GM23338 (cell line): ENCODE measurements at regions not wholly inside any gene's neighbourhood (a gene's known extent, or its start where the extent isn't known, plus 50 kb on each side); places are given as distances from the start of the nearest gene placed in this dataset.

Experiments used
- ATAC-seq: fragments of 200-7000 bp; cut with Tn5 transposase; 3 replicates; pipeline ENCODE4 v1.9.1; 2020
- DNase-seq: peaks from one replicate; pipeline ENCODE4 v3.0.0-alpha.2; 2015; ENCODE audit warnings: low spot score
- H2AFZ ChIP-seq: fragments of 200-600 bp; sonication (generic); 2 replicates; pipeline ENCODE4 v1.8.0; 2016; ENCODE audit warnings: antibody characterized with exemption, mild to moderate bottlenecking, moderate library complexity
- H3F3A ChIP-seq: fragments of 200-600 bp; sonication (generic); replicated peaks from 2 replicates; pipeline ENCODE4 v1.8.0; 2017; ENCODE audit warnings: antibody characterized with exemption, mixed run types, low read depth
- H3K27ac ChIP-seq: fragments of 200-600 bp; sonication (generic); 2 replicates; pipeline ENCODE4 v1.6.1; 2016; ENCODE audit warnings: low read depth
- H3K27me3 ChIP-seq: fragments of 200-600 bp; sonication (generic); 2 replicates; pipeline ENCODE4 v1.8.0; 2016; ENCODE audit warnings: mild to moderate bottlenecking, mixed run types, moderate library complexity; ENCODE audit not compliant: insufficient read depth
- H3K36me3 ChIP-seq: fragments of 200-600 bp; sonication (generic); 2 replicates; pipeline ENCODE4 v1.8.0; 2016; ENCODE audit warnings: mild to moderate bottlenecking; ENCODE audit not compliant: insufficient read depth
- H3K4me1 ChIP-seq: fragments of 200-600 bp; sonication (generic); 2 replicates; pipeline ENCODE4 v1.8.0; 2016; ENCODE audit warnings: mild to moderate bottlenecking, moderate library complexity; ENCODE audit not compliant: insufficient read depth
- H3K4me2 ChIP-seq: fragments of 200-600 bp; sonication (generic); 2 replicates; pipeline ENCODE4 v1.7.1; 2017; ENCODE audit warnings: mixed run types
- H3K4me3 ChIP-seq: fragments of 200-600 bp; sonication (generic); 2 replicates; pipeline ENCODE4 v1.6.1; 2016; ENCODE audit warnings: mixed run types
- H3K79me2 ChIP-seq: fragments of 200-600 bp; sonication (generic); replicated peaks from 2 replicates; pipeline ENCODE4 v1.8.0; 2017; ENCODE audit warnings: mild to moderate bottlenecking; ENCODE audit not compliant: insufficient read depth
- H3K9me2 ChIP-seq: fragments of 200-600 bp; sonication (generic); 2 replicates; pipeline ENCODE4 v1.8.0; 2017; ENCODE audit not compliant: insufficient read depth
- H4K20me1 ChIP-seq: fragments of 200-600 bp; sonication (generic); replicated peaks from 2 replicates; pipeline ENCODE4 v1.8.0; 2017; ENCODE audit warnings: mild to moderate bottlenecking; ENCODE audit not compliant: insufficient read depth
- H3K27ac Mint-ChIP-seq: 2 replicates; pipeline ENCODE4 v1.8.0; 2020; ENCODE audit warnings: inconsistent platforms, mild to moderate bottlenecking, moderate library complexity, mixed read lengths
- H3K27me3 Mint-ChIP-seq: 3 replicates; pipeline ENCODE4 v1.8.0; 2022; ENCODE audit warnings: low read depth, mild to moderate bottlenecking, moderate library complexity, mixed read lengths, inconsistent platforms; ENCODE audit not compliant: insufficient read depth, poor library complexity
- H3K36me3 Mint-ChIP-seq: 3 replicates; pipeline ENCODE4 v1.8.0; 2021; ENCODE audit warnings: low read depth, mild to moderate bottlenecking, inconsistent platforms, moderate library complexity, mixed read lengths
- H3K4me1 Mint-ChIP-seq: 3 replicates; pipeline ENCODE4 v1.8.0; 2020; ENCODE audit warnings: mild to moderate bottlenecking, inconsistent platforms, mixed read lengths
- H3K4me3 Mint-ChIP-seq: 3 replicates; pipeline ENCODE4 v1.8.0; 2021; ENCODE audit warnings: moderate library complexity, mild to moderate bottlenecking, inconsistent platforms, mixed read lengths
- H3K9me3 Mint-ChIP-seq: 3 replicates; pipeline ENCODE4 v1.8.0; 2020; ENCODE audit warnings: moderate library complexity, mild to moderate bottlenecking, inconsistent platforms, mixed read lengths
- CREB1 ChIP-seq: fragments of 250-450 bp; sonication (Bioruptor Pico); IDR thresholded peaks from 2 replicates; pipeline ENCODE4 v1.5.0; 2020; ENCODE audit warnings: low read depth, mild to moderate bottlenecking, moderate library complexity
- EZH2 ChIP-seq: fragments of 200-600 bp; sonication (generic); IDR thresholded peaks from one replicate; pipeline ENCODE4 v1.8.0; 2017; ENCODE audit warnings: antibody characterized with exemption, mild to moderate bottlenecking, low read depth; ENCODE audit not compliant: unreplicated experiment
- NANOG ChIP-seq: IDR thresholded peaks from 2 replicates; pipeline ENCODE4 v1.6.1; 2016; ENCODE audit warnings: antibody characterized with exemption, borderline replicate concordance
- POLR2AphosphoS5 ChIP-seq: IDR thresholded peaks from 2 replicates; pipeline ENCODE4 v1.6.1; 2016; ENCODE audit warnings: antibody characterized with exemption, low read depth
- STAT1 ChIP-seq: IDR thresholded peaks from one replicate; pipeline ENCODE4 v1.6.1; 2016; ENCODE audit warnings: antibody characterized with exemption; ENCODE audit not compliant: unreplicated experiment
- ZNF114 ChIP-seq: fragments of 250-450 bp; sonication (Bioruptor Pico); IDR thresholded peaks from 2 replicates; pipeline ENCODE4 v1.5.0; 2020; ENCODE audit warnings: mild to moderate bottlenecking, moderate library complexity
- ZNF331 ChIP-seq: fragments of 250-450 bp; sonication (Bioruptor Pico); IDR thresholded peaks from 2 replicates; pipeline ENCODE4 v1.5.0; 2020; ENCODE audit warnings: low read depth, mild to moderate bottlenecking, moderate library complexity
- TF ChIP-seq, protein P1 (sequence below), 2 experiments: fragments of 200-600 bp in 1 of 2; sonication (generic) in 1 of 2; conservative IDR thresholded peaks; 2 replicates each; pipeline versions ENCODE4 v1.5.1 to v1.6.1; 2016 to 2017; ENCODE audit warnings: antibody characterized with exemption in 2 of 2, low read depth in 2 of 2, mild to moderate bottlenecking in 2 of 2, moderate library complexity in 1 of 2
- TF ChIP-seq, protein P2 (sequence below): IDR thresholded peaks from one replicate; pipeline ENCODE4 v1.6.1; 2018; ENCODE audit warnings: antibody characterized with exemption; ENCODE audit not compliant: unreplicated experiment

- no peaks in the 10 kb centered on the region for H3K36me3 Mint-ChIP-seq
- H2AFZ ChIP-seq: no peak overlapping the region
- H3K79me2 ChIP-seq: no peaks in the 10 kb centered on the region
- H3K27ac ChIP-seq: no peak overlapping the region
- DNase-seq: no peak
- H3K27me3 ChIP-seq: no peaks in the 10 kb centered on the region
- H4K20me1 ChIP-seq: no peaks in the 10 kb centered on the region
- no peaks in the 10 kb centered on the region for H3K9me3 Mint-ChIP-seq
- H3K4me3 ChIP-seq: no peak overlapping the region
- H3K27ac Mint-ChIP-seq: no peak overlapping the region
- no peak for ATAC-seq
- no peaks in the 10 kb centered on the region for H3F3A ChIP-seq
- H3K4me2 ChIP-seq: no peak overlapping the region
- no peak for TF ChIP-seq STAT1
- no peak for TF ChIP-seq NANOG
- no peak for TF ChIP-seq POLR2AphosphoS5
- TF ChIP-seq, protein P1, sequence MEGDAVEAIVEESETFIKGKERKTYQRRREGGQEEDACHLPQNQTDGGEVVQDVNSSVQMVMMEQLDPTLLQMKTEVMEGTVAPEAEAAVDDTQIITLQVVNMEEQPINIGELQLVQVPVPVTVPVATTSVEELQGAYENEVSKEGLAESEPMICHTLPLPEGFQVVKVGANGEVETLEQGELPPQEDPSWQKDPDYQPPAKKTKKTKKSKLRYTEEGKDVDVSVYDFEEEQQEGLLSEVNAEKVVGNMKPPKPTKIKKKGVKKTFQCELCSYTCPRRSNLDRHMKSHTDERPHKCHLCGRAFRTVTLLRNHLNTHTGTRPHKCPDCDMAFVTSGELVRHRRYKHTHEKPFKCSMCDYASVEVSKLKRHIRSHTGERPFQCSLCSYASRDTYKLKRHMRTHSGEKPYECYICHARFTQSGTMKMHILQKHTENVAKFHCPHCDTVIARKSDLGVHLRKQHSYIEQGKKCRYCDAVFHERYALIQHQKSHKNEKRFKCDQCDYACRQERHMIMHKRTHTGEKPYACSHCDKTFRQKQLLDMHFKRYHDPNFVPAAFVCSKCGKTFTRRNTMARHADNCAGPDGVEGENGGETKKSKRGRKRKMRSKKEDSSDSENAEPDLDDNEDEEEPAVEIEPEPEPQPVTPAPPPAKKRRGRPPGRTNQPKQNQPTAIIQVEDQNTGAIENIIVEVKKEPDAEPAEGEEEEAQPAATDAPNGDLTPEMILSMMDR (conservative IDR thresholded peaks at IDR 0.05; ENCODE audit: low read depth in 2 of 2): no peak
- no peak for TF ChIP-seq ZNF114 (CRISPR knock-in tag)
- H3K4me1 ChIP-seq: no peaks in the 10 kb centered on the region
- no peaks in the 10 kb centered on the region for H3K4me1 Mint-ChIP-seq
- H3K4me3 Mint-ChIP-seq: no peak overlapping the region
- no peaks in the 10 kb centered on the region for H3K36me3 ChIP-seq
- H3K9me2 ChIP-seq: no peaks in the 10 kb centered on the region
- H3K27me3 Mint-ChIP-seq: no peaks in the 10 kb centered on the region
Observed at GRCh38 chr9:82255481-82256176, 267.1 kb downstream of the SPATA31D1 start.

DNA sequence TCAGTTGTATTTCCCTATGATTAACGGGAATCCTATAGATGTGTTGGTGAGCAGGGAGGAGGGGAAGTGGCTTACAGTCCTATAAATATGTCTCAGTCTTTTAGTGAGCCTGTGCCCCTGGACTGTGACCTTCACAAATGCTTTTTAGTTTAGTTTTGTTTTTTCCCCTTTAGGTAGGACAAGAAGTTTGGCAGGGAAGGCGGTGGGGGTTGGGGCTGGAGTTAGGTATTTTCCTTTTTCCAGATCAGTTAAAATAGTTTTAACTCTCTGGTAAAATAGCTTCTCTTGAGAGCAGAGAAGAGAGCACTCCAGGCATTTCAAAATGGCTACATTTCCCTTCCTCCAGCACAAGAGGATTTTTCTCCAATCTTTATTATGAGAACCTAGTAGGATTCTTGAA lies 272.1 kb downstream of the SPATA31D1 start:
- H3K27ac Mint-ChIP-seq: no peak overlapping the region

More for the DNA sequence above, 272.1 kb downstream of the SPATA31D1 start:
- Histone ChIP-seq H3K27me3 (no peaks in the 10 kb centered on the region), H4K20me1 (no peaks in the 10 kb centered on the region), H3K9me2 (peaks cover 5% of the 10 kb centered on the region; the same call in 1 of the 2 replicates), H3K4me2 (no peak overlapping the region), H3K79me2 (no peaks in the 10 kb centered on the region), H3K4me1 (0 out of 2 replicates have a peak, but pooled peaks cover under 1% of the 10 kb centered on the region), H3K4me3 (no peak overlapping the region), H2AFZ (peak overlapping the region; percentile 39; the same call in 1 of the 2 replicates), H3K36me3 (no peaks in the 10 kb centered on the region), H3F3A (no peaks in the 10 kb centered on the region), H3K27ac (no peak overlapping the region)
- Mint-ChIP-seq H3K9me3 (no peaks in the 10 kb centered on the region), H3K4me3 (no peak overlapping the region), H3K27me3 (no peaks in the 10 kb centered on the region), H3K4me1 (no peaks in the 10 kb centered on the region), H3K36me3 (0 out of 3 replicates have a peak, but pooled peaks cover 4% of the 10 kb centered on the region)
- TF ChIP-seq, protein P2, sequence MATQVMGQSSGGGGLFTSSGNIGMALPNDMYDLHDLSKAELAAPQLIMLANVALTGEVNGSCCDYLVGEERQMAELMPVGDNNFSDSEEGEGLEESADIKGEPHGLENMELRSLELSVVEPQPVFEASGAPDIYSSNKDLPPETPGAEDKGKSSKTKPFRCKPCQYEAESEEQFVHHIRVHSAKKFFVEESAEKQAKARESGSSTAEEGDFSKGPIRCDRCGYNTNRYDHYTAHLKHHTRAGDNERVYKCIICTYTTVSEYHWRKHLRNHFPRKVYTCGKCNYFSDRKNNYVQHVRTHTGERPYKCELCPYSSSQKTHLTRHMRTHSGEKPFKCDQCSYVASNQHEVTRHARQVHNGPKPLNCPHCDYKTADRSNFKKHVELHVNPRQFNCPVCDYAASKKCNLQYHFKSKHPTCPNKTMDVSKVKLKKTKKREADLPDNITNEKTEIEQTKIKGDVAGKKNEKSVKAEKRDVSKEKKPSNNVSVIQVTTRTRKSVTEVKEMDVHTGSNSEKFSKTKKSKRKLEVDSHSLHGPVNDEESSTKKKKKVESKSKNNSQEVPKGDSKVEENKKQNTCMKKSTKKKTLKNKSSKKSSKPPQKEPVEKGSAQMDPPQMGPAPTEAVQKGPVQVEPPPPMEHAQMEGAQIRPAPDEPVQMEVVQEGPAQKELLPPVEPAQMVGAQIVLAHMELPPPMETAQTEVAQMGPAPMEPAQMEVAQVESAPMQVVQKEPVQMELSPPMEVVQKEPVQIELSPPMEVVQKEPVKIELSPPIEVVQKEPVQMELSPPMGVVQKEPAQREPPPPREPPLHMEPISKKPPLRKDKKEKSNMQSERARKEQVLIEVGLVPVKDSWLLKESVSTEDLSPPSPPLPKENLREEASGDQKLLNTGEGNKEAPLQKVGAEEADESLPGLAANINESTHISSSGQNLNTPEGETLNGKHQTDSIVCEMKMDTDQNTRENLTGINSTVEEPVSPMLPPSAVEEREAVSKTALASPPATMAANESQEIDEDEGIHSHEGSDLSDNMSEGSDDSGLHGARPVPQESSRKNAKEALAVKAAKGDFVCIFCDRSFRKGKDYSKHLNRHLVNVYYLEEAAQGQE: no peak
- TF ChIP-seq EZH2 (no peak), ZNF331 (CRISPR knock-in tag) (no peak), NANOG (no peak), CREB1 (CRISPR knock-in tag) (no peak)
- ATAC-seq (no peak), DNase-seq (no peak)
